ENCODE measurements at regions not wholly inside any gene's neighbourhood (a gene's known extent, or its start where the extent isn't known, plus 50 kb on each side); places are given as distances from the start of the nearest gene placed in this dataset.

- Histone ChIP-seq H3K27me3 (replicated peaks; ENCODE audit: insufficient read depth, low read length) (no peaks in the 10 kb centered on the region), H3K9me2 (replicated peaks; ENCODE audit: insufficient read depth, low read length) (no peaks in the 10 kb centered on the region), H3F3A (ENCODE audit: insufficient read depth, low read length) (no peaks in the 10 kb centered on the region), H3K4me3 (ENCODE audit: low read length) (no peak overlapping the region), H3K9ac (ENCODE audit: low read length) (no peak overlapping the region), H3K9me3 (replicated peaks; ENCODE audit: insufficient read depth, low read length) (no peaks in the 10 kb centered on the region), H3K79me2 (ENCODE audit: low read length) (no peaks in the 10 kb centered on the region), H4K20me1 (ENCODE audit: insufficient read depth, low read length) (no peaks in the 10 kb centered on the region), H3K4me2 (ENCODE audit: low read depth, low read length) (no peak overlapping the region), H2AFZ (ENCODE audit: low read length) (no peak overlapping the region), H3K36me3 (replicated peaks; ENCODE audit: insufficient read depth, low read length) (no peaks in the 10 kb centered on the region), H3K27ac (ENCODE audit: low read length) (no peak overlapping the region), H3K4me1 (ENCODE audit: low read length) (no peaks in the 10 kb centered on the region)
- no peak for DNase-seq
- TF ChIP-seq EZH2phosphoT487 (IDR thresholded peaks at IDR 0.05; ENCODE audit: low read length) (no peak), CTCF (IDR thresholded peaks at IDR 0.05; ENCODE audit: low read length) (no peak), EZH2 (optimal IDR thresholded peaks at IDR 0.05; ENCODE audit: low read depth, low read length) (no peak)
Measured at GRCh38 chr20:56166781-56167465, 81.6 kb upstream of the MC3R start.

- no peak for TF ChIP-seq EZH2 (optimal IDR thresholded peaks at IDR 0.05; ENCODE audit: low read depth, low read length)
- no peak for TF ChIP-seq CTCF (IDR thresholded peaks at IDR 0.05; ENCODE audit: low read length)
- no peak for TF ChIP-seq EZH2phosphoT487 (IDR thresholded peaks at IDR 0.05; ENCODE audit: low read length)
- H3K4me1 ChIP-seq (ENCODE audit: low read length): no peaks in the 10 kb centered on the region
- H3K9me2 ChIP-seq (replicated peaks; ENCODE audit: insufficient read depth, low read length): no peaks in the 10 kb centered on the region
- no peak overlapping the region for H2AFZ ChIP-seq (ENCODE audit: low read length)
- H3K9me3 ChIP-seq (replicated peaks; ENCODE audit: insufficient read depth, low read length): no peaks in the 10 kb centered on the region
- no peak overlapping the region for H3K4me3 ChIP-seq (ENCODE audit: low read length)
- peak; percentile 22 for DNase-seq
- no peak overlapping the region for H3K27ac ChIP-seq (ENCODE audit: low read length)
- no peak overlapping the region for H3K4me2 ChIP-seq (ENCODE audit: low read depth, low read length)
- H3K36me3 ChIP-seq (replicated peaks; ENCODE audit: insufficient read depth, low read length): no peaks in the 10 kb centered on the region
- no peaks in the 10 kb centered on the region for H3F3A ChIP-seq (ENCODE audit: insufficient read depth, low read length)
- no peaks in the 10 kb centered on the region for H3K27me3 ChIP-seq (replicated peaks; ENCODE audit: insufficient read depth, low read length)
- no peaks in the 10 kb centered on the region for H4K20me1 ChIP-seq (ENCODE audit: insufficient read depth, low read length)
- H3K79me2 ChIP-seq (ENCODE audit: low read length): no peaks in the 10 kb centered on the region
- no peak overlapping the region for H3K9ac ChIP-seq (ENCODE audit: low read length)
Measured at GRCh38 chr20:56171087-56172012, 77.2 kb upstream of the MC3R start.

- H3K9me2 ChIP-seq (replicated peaks; ENCODE audit: insufficient read depth, low read length): no peaks in the 10 kb centered on the region
- DNase-seq: no peak
- TF ChIP-seq CTCF (IDR thresholded peaks at IDR 0.05; ENCODE audit: low read length) (no peak), EZH2phosphoT487 (IDR thresholded peaks at IDR 0.05; ENCODE audit: low read length) (no peak), EZH2 (optimal IDR thresholded peaks at IDR 0.05; ENCODE audit: low read depth, low read length) (no peak)
- no peaks in the 10 kb centered on the region for H4K20me1 ChIP-seq (ENCODE audit: insufficient read depth, low read length)
- H3K27ac ChIP-seq (ENCODE audit: low read length): no peak overlapping the region
- H3K27me3 ChIP-seq (replicated peaks; ENCODE audit: insufficient read depth, low read length): no peaks in the 10 kb centered on the region
- no peak overlapping the region for H2AFZ ChIP-seq (ENCODE audit: low read length)
- no peaks in the 10 kb centered on the region for H3K9me3 ChIP-seq (replicated peaks; ENCODE audit: insufficient read depth, low read length)
- H3K9ac ChIP-seq (ENCODE audit: low read length): no peak overlapping the region
- H3F3A ChIP-seq (ENCODE audit: insufficient read depth, low read length): no peaks in the 10 kb centered on the region
- no peak overlapping the region for H3K4me2 ChIP-seq (ENCODE audit: low read depth, low read length)
- H3K79me2 ChIP-seq (ENCODE audit: low read length): no peaks in the 10 kb centered on the region
- H3K4me3 ChIP-seq (ENCODE audit: low read length): no peak overlapping the region
- no peaks in the 10 kb centered on the region for H3K36me3 ChIP-seq (replicated peaks; ENCODE audit: insufficient read depth, low read length)
- no peaks in the 10 kb centered on the region for H3K4me1 ChIP-seq (ENCODE audit: low read length)
Measured at GRCh38 chr20:56173438-56173837, 75.1 kb upstream of the MC3R start.
